Osteoblast (primary cell): ENCODE measurements at regions not wholly inside any gene's neighbourhood (a gene's known extent, or its start where the extent isn't known, plus 50 kb on each side); places are given as distances from the start of the nearest gene placed in this dataset.

ENCODE experiments used
- DNase-seq: peaks from one replicate; pipeline ENCODE4 v3.0.0; 2011; ENCODE audit warnings: low spot score, mixed read lengths; ENCODE audit not compliant: insufficient read length; ENCODE audit errors: missing footprints
- H2AFZ ChIP-seq: 2 replicates; pipeline ENCODE4 v1.6.0; 2011; ENCODE audit warnings: mild to moderate bottlenecking, low read length
- H3K27ac ChIP-seq: 2 replicates; pipeline ENCODE4 v1.5.1; 2011; ENCODE audit warnings: mild to moderate bottlenecking, low read depth, low read length, moderate library complexity
- H3K27me3 ChIP-seq: 2 replicates; pipeline ENCODE4 v1.6.0; 2012; ENCODE audit warnings: mild to moderate bottlenecking, control low read depth, inconsistent platforms, low read length, moderate library complexity; ENCODE audit not compliant: insufficient read depth
- H3K36me3 ChIP-seq: 2 replicates; pipeline ENCODE4 v1.5.1; 2011; ENCODE audit warnings: mild to moderate bottlenecking, low read length, control low read depth, moderate library complexity; ENCODE audit not compliant: insufficient read depth
- H3K4me1 ChIP-seq: 2 replicates; pipeline ENCODE4 v1.5.1; 2011; ENCODE audit warnings: mild to moderate bottlenecking, low read length, control low read depth, moderate library complexity; ENCODE audit not compliant: insufficient read depth
- H3K4me2 ChIP-seq: 2 replicates; pipeline ENCODE4 v1.6.0; 2011; ENCODE audit warnings: mild to moderate bottlenecking, low read length; ENCODE audit not compliant: insufficient read depth
- H3K4me3 ChIP-seq: fragments of 200-600 bp; sonication (generic); 3 replicates; pipeline ENCODE4 v1.5.1; 2012; ENCODE audit warnings: mild to moderate bottlenecking, low read length, inconsistent platforms; ENCODE audit not compliant: insufficient read depth
- H3K79me2 ChIP-seq: 2 replicates; pipeline ENCODE4 v1.6.0; 2012; ENCODE audit warnings: mild to moderate bottlenecking, low read length, control low read depth, inconsistent platforms; ENCODE audit not compliant: insufficient read depth
- H3K9me3 ChIP-seq: 2 replicates; pipeline ENCODE4 v1.5.1; 2011; ENCODE audit warnings: low read depth, low read length, control low read depth
- H4K20me1 ChIP-seq: 2 replicates; pipeline ENCODE4 v1.6.0; 2012; ENCODE audit warnings: mild to moderate bottlenecking, low read length, control low read depth; ENCODE audit not compliant: insufficient read depth
- TF ChIP-seq, protein P1 (sequence below): IDR thresholded peaks from 2 replicates; pipeline ENCODE4 v1.5.1; 2011; ENCODE audit warnings: mild to moderate bottlenecking, low read depth, low read length, moderate library complexity; ENCODE audit errors: extremely low read depth

DNA sequence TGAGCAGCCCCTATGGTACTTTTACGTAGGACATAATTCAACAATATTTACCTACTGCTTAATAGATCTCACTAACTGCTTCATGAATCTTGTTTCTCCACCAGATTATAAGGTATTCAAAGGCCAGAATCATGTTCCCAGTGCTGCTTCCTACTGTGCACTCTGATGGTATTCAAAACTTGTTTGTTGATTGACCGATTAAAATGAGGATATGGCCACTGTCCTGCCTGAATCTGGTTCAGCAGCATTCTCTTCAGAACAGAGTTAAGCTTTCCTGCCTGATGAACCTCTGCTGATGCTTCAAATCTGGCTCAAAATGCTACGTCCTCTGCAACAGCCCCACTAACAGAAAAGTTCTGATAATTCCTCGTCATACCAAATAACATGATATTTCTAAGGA lies 150.7 kb upstream of the ZNF462 start:
- Histone ChIP-seq H4K20me1 (no peaks in the 10 kb centered on the region), H3K9me3 (no peaks in the 10 kb centered on the region), H3K4me2 (no peak overlapping the region), H3K27me3 (no peaks in the 10 kb centered on the region), H2AFZ (no peak overlapping the region), H3K27ac (no peak overlapping the region), H3K4me3 (no peak overlapping the region), H3K4me1 (peaks cover 12% of the 10 kb centered on the region), H3K79me2 (no peaks in the 10 kb centered on the region), H3K36me3 (no peaks in the 10 kb centered on the region)
- DNase-seq = no peak
- TF ChIP-seq, protein P1, sequence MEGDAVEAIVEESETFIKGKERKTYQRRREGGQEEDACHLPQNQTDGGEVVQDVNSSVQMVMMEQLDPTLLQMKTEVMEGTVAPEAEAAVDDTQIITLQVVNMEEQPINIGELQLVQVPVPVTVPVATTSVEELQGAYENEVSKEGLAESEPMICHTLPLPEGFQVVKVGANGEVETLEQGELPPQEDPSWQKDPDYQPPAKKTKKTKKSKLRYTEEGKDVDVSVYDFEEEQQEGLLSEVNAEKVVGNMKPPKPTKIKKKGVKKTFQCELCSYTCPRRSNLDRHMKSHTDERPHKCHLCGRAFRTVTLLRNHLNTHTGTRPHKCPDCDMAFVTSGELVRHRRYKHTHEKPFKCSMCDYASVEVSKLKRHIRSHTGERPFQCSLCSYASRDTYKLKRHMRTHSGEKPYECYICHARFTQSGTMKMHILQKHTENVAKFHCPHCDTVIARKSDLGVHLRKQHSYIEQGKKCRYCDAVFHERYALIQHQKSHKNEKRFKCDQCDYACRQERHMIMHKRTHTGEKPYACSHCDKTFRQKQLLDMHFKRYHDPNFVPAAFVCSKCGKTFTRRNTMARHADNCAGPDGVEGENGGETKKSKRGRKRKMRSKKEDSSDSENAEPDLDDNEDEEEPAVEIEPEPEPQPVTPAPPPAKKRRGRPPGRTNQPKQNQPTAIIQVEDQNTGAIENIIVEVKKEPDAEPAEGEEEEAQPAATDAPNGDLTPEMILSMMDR = no peak

DNA sequence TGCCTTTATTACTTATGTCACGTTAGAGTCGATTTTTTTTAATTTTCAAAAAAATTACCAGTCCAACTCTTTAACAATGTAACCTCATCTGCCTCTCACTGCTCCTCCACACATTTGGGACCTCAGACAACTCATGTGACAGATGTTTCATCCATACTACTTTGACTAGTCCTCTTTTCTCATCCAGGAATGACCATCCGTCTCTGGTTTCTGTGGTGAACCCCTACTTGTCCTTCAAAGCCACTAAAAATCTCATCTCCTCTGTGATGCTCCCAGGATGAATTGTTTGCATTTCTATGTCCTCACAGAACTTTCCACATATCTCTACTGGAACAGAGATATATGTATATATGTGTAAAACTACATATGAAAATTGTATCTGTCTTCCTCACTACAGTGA lies 149.8 kb upstream of the ZNF462 start:
- no peak overlapping the region for H3K4me3 ChIP-seq
- TF ChIP-seq, protein P1 = no peak
- no peak overlapping the region for H3K27ac ChIP-seq
- no peak overlapping the region for H3K4me2 ChIP-seq
- no peaks in the 10 kb centered on the region for H4K20me1 ChIP-seq
- no peaks in the 10 kb centered on the region for H3K79me2 ChIP-seq
- H3K9me3 ChIP-seq = no peaks in the 10 kb centered on the region
- H2AFZ ChIP-seq = no peak overlapping the region
- no peaks in the 10 kb centered on the region for H3K36me3 ChIP-seq
- H3K27me3 ChIP-seq = no peaks in the 10 kb centered on the region
- no peak for DNase-seq
- peaks cover 13% of the 10 kb centered on the region for H3K4me1 ChIP-seq

DNA sequence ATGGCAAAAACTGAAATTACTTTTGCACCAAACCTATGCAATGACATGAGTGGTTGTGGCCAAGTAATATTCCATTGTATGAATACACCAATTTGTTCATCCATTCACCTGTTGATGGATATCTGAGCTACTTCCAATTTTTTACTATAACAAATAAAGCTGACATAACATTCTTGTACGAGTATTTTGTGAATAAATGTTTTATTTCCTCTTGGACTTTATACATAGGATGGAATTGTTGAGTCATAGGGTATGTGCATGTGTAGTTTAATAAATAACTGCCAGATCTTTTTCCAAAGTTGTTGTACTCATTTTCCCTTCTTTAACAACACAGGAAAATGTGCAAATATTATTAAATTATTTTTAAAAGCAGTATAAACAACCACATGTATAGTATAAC lies 146.1 kb upstream of the ZNF462 start:
- Histone ChIP-seq H3K4me3 (no peak overlapping the region), H3K4me2 (no peak overlapping the region), H3K27ac (no peak overlapping the region), H3K79me2 (no peaks in the 10 kb centered on the region), H3K9me3 (no peaks in the 10 kb centered on the region), H3K36me3 (no peaks in the 10 kb centered on the region), H3K27me3 (no peaks in the 10 kb centered on the region), H3K4me1 (peaks cover 23% of the 10 kb centered on the region), H4K20me1 (no peaks in the 10 kb centered on the region), H2AFZ (no peak overlapping the region)
- no peak for DNase-seq
- TF ChIP-seq, protein P1 = no peak

DNA sequence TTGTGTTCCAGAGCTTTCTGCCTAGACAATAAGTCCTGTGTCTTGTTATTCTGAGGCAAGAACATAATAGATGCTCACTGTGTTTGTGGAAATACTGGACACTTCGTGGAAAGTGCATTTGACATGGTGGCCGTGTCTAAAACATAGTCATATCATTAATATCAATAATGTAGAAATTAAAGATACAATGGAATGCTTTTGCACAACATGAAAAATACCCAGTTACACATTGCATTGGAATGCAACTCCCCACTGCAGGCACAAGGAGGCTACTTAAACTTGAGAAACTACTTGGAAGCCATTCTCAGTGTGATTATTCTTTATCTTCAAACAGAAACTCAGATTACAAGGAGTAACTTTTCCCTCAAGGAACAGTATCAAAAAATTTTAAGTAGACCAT lies 145.3 kb upstream of the ZNF462 start:
- no peaks in the 10 kb centered on the region for H3K27me3 ChIP-seq
- H4K20me1 ChIP-seq = no peaks in the 10 kb centered on the region
- H2AFZ ChIP-seq = no peak overlapping the region
- H3K36me3 ChIP-seq = no peaks in the 10 kb centered on the region
- peak overlapping the region; percentile 44 for H3K4me2 ChIP-seq
- TF ChIP-seq, protein P1 = no peak
- peak; percentile 15 for DNase-seq
- H3K9me3 ChIP-seq = no peaks in the 10 kb centered on the region
- H3K27ac ChIP-seq = peak overlapping the region; percentile 9
- no peak overlapping the region for H3K4me3 ChIP-seq
- H3K4me1 ChIP-seq = peaks cover 23% of the 10 kb centered on the region
- H3K79me2 ChIP-seq = no peaks in the 10 kb centered on the region
